ENCODE measurements at regions not wholly inside any gene's neighbourhood (a gene's known extent, or its start where the extent isn't known, plus 50 kb on each side); places are given as distances from the start of the nearest gene placed in this dataset.
"Not testable (repeated sequence)": the region's sequence is repeated elsewhere in the genome, so short reads cannot be mapped to it uniquely, and the experiment has no call there.

- DNase-seq, result no peak
Observed at GRCh38 chr18:73168236-73168635, 300.4 kb upstream of the NETO1 start.

GRCh38 chr18:73164430-73164829 lies 296.6 kb upstream of the NETO1 start:
- no peak for DNase-seq

- DNase-seq, result no peak
Observed at GRCh38 chr18:73163236-73163635, 295.4 kb upstream of the NETO1 start.

- no peak for DNase-seq
Observed at GRCh38 chr18:73156117-73156516, 288.3 kb upstream of the NETO1 start.

- DNase-seq, result no peak
Observed at GRCh38 chr18:73153271-73153670, 285.5 kb upstream of the NETO1 start.

- DNase-seq, result no peak
Observed at GRCh38 chr18:73151086-73151485, 283.3 kb upstream of the NETO1 start.

GRCh38 chr18:73150199-73150598 lies 282.4 kb upstream of the NETO1 start:
- no peak for DNase-seq

- DNase-seq, result no peak
Observed at GRCh38 chr18:73147590-73147989, 279.8 kb upstream of the NETO1 start.

- no peak for DNase-seq
Observed at GRCh38 chr18:73144030-73144429, 276.2 kb upstream of the NETO1 start.

GRCh38 chr18:73136134-73136533 lies 268.3 kb upstream of the NETO1 start:
- DNase-seq, result no peak

GRCh38 chr18:73124175-73124574 lies 256.4 kb upstream of the NETO1 start:
- no peak for DNase-seq

GRCh38 chr18:73121207-73121606 lies 253.4 kb upstream of the NETO1 start:
- DNase-seq, result no peak

GRCh38 chr18:73120626-73121025 lies 252.8 kb upstream of the NETO1 start:
- DNase-seq, result no peak

GRCh38 chr18:73119574-73119973 lies 251.8 kb upstream of the NETO1 start:
- DNase-seq, result no peak

GRCh38 chr18:73118121-73118816 lies 250.5 kb upstream of the NETO1 start:
- no peak for DNase-seq

GRCh38 chr18:73110307-73110706 lies 242.5 kb upstream of the NETO1 start:
- DNase-seq, result no peak

- no peak for DNase-seq
Observed at GRCh38 chr18:73101977-73102376, 234.2 kb upstream of the NETO1 start.

GRCh38 chr18:73101491-73101890 lies 233.7 kb upstream of the NETO1 start:
- not testable (repeated sequence) for DNase-seq

GRCh38 chr18:73099759-73100158 lies 232.0 kb upstream of the NETO1 start:
- DNase-seq, result no peak

- no peak for DNase-seq
Observed at GRCh38 chr18:73093687-73094250, 226.0 kb upstream of the NETO1 start.

- DNase-seq, result no peak
Observed at GRCh38 chr18:73088445-73088844, 220.7 kb upstream of the NETO1 start.

- DNase-seq, result no peak
Observed at GRCh38 chr18:73087282-73087977, 219.6 kb upstream of the NETO1 start.

GRCh38 chr18:73079920-73080319 lies 212.1 kb upstream of the NETO1 start:
- DNase-seq, result no peak

All from occipital lobe (tissue), 1 donor.